ENCODE measurements at regions not wholly inside any gene's neighbourhood (a gene's known extent, or its start where the extent isn't known, plus 50 kb on each side); places are given as distances from the start of the nearest gene placed in this dataset.

DNA sequence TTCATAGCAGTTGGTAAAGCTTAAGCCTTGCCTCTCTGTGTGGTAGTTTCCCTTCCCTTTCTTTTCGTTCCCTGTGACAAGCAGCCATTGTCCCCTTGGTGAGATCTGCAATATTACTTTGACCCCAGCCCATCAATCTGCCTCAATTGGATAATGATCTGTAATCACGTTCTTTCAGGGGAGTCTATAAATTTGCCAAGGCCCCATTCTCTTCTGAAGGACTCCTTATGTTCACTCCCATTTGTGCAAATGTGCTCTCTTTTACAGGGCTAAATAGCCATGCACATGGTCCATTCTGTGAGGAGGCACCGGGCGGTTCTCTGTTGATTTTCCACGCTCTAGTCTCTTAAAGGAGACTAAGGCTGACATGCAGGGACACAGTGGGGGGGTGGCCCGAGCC lies 660.4 kb upstream of the SLC35B3 start:
- TF ChIP-seq POLR2A (IDR thresholded peaks at IDR 0.05), result no peak
- TF ChIP-seq, protein P1, sequence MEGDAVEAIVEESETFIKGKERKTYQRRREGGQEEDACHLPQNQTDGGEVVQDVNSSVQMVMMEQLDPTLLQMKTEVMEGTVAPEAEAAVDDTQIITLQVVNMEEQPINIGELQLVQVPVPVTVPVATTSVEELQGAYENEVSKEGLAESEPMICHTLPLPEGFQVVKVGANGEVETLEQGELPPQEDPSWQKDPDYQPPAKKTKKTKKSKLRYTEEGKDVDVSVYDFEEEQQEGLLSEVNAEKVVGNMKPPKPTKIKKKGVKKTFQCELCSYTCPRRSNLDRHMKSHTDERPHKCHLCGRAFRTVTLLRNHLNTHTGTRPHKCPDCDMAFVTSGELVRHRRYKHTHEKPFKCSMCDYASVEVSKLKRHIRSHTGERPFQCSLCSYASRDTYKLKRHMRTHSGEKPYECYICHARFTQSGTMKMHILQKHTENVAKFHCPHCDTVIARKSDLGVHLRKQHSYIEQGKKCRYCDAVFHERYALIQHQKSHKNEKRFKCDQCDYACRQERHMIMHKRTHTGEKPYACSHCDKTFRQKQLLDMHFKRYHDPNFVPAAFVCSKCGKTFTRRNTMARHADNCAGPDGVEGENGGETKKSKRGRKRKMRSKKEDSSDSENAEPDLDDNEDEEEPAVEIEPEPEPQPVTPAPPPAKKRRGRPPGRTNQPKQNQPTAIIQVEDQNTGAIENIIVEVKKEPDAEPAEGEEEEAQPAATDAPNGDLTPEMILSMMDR (IDR thresholded peaks at IDR 0.05), result no peak
- 66 to 80% methylated on average over 6 of the region's 6 CpGs for WGBS, 2 donors
- no peak for DNase-seq
- Histone ChIP-seq H3K9me3 (no peaks in the 10 kb centered on the region), H3K4me1 (no peaks in the 10 kb centered on the region), H3K4me3 (replicated peaks in 1 of 3) (no peak overlapping the region), H3K27ac (no peak overlapping the region), H3K27me3 (no peaks in the 10 kb centered on the region), H3K36me3 (no peaks in the 10 kb centered on the region)
- intact Hi-C loops (cut with DNase I), result no loop called here

DNA sequence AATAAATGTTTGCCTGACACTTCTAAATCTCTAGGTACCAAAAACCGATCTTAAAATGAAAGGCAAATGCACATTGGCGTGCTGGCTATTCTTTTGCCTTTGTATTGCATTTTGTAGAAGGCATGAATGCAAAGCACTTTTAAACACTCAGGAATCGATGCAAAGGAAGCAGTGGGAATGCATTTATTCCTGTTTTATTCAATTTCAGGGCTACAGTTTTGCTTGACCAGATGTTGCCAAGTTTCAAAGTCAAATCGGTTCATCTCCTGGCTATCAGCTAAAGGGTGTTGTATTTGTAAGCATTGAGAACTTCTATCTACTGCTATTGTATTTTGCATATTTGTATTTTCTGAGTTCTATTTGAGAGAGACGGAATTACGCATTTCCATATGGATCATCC lies 659.8 kb upstream of the SLC35B3 start:
- DNase-seq, result no peak
- Histone ChIP-seq H3K4me1 (no peaks in the 10 kb centered on the region), H3K27ac (no peak overlapping the region), H3K4me3 (replicated peaks in 1 of 3) (no peak overlapping the region), H3K9me3 (no peaks in the 10 kb centered on the region), H3K36me3 (no peaks in the 10 kb centered on the region), H3K27me3 (no peaks in the 10 kb centered on the region)
- 85 to 89% methylated on average over 6 of the region's 6 CpGs for WGBS, 2 donors
- intact Hi-C loops (cut with DNase I), result no loop called here
- TF ChIP-seq POLR2A (IDR thresholded peaks at IDR 0.05), result no peak

DNA sequence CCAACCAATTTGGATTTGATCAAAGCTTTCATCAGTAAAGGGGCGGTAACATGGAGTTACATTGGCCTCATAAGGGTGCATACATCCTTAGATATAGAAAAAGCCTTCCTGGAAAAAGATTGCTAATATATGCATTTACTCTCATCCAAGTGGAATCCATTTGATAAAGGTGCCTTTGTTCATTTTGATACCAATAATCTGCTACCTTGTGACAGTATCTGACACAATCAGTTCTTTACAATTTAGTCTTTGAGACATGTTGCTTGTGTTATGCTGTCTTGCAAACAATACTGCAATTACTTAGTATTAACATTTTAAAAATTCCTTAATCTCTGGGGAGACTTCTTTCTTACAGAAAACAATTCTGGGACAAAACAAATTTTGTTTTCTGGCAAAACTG lies 654.4 kb upstream of the SLC35B3 start:
- no peaks in the 10 kb centered on the region for H3K9me3 ChIP-seq
- H3K4me1 ChIP-seq, result no peaks in the 10 kb centered on the region
- H3K27ac ChIP-seq, result no peak overlapping the region
- no peak overlapping the region for H3K4me3 ChIP-seq (replicated peaks in 1 of 3)
- no peaks in the 10 kb centered on the region for H3K27me3 ChIP-seq
- no peaks in the 10 kb centered on the region for H3K36me3 ChIP-seq
- intact Hi-C loops (cut with DNase I), result no loop called here
- TF ChIP-seq POLR2A (IDR thresholded peaks at IDR 0.05), result no peak
- TF ChIP-seq, protein P1 (IDR thresholded peaks at IDR 0.05), result no peak
- DNase-seq, result no peak
- WGBS, 2 donors, result 88 to 97% methylated on average over 1 of the region's 1 CpG

- Histone ChIP-seq H3K36me3 (no peaks in the 10 kb centered on the region), H3K4me3 (replicated peaks in 1 of 3) (no peak overlapping the region), H3K27me3 (no peaks in the 10 kb centered on the region), H3K4me1 (no peaks in the 10 kb centered on the region), H3K27ac (no peak overlapping the region), H3K9me3 (no peaks in the 10 kb centered on the region)
- DNase-seq, result no peak
- WGBS, 2 donors, result 81 to 87% methylated on average over 5 of the region's 5 CpGs
- TF ChIP-seq, protein P1 (IDR thresholded peaks at IDR 0.05), result no peak
- no peak for TF ChIP-seq POLR2A (IDR thresholded peaks at IDR 0.05)
- intact Hi-C loops (cut with DNase I), result no loop called here
Observed at GRCh38 chr6:9087470-9087869, 652.1 kb upstream of the SLC35B3 start.

GRCh38 chr6:9086331-9086730 lies 651.0 kb upstream of the SLC35B3 start:
- 62 to 63% methylated on average over 4 of the region's 4 CpGs for WGBS, 2 donors
- intact Hi-C loops (cut with DNase I), result no loop called here

More at GRCh38 chr6:9086331-9086730, 651.0 kb upstream of the SLC35B3 start:
- no peak overlapping the region for H3K4me3 ChIP-seq (replicated peaks in 1 of 3)
- no peaks in the 10 kb centered on the region for H3K4me1 ChIP-seq
- DNase-seq, result no peak
- H3K27me3 ChIP-seq, result no peaks in the 10 kb centered on the region
- no peaks in the 10 kb centered on the region for H3K9me3 ChIP-seq
- TF ChIP-seq, protein P1 (IDR thresholded peaks at IDR 0.05), result no peak
- no peak for TF ChIP-seq POLR2A (IDR thresholded peaks at IDR 0.05)
- H3K36me3 ChIP-seq, result no peaks in the 10 kb centered on the region
- no peak overlapping the region for H3K27ac ChIP-seq
